ENCODE measurements at regions not wholly inside any gene's neighbourhood (a gene's known extent, or its start where the extent isn't known, plus 50 kb on each side); places are given as distances from the start of the nearest gene placed in this dataset.

GRCh38 chr2:100704711-100705110, 115.2 kb upstream of the NPAS2 start:
- TF ChIP-seq ZNF274 (IDR thresholded peaks at IDR 0.05; ENCODE audit: low read depth, low read length) (no peak), YY1 (IDR thresholded peaks at IDR 0.05; ENCODE audit: insufficient read depth, insufficient read length) (no peak), SUZ12 (IDR thresholded peaks at IDR 0.05; ENCODE audit: extremely low read depth, insufficient read depth, insufficient read length) (no peak)

Data from NT2/D1 (cell line).